ENCODE measurements at regions not wholly inside any gene's neighbourhood (a gene's known extent, or its start where the extent isn't known, plus 50 kb on each side); places are given as distances from the start of the nearest gene placed in this dataset.
"Not testable (repeated sequence)": the region's sequence is repeated elsewhere in the genome, so short reads cannot be mapped to it uniquely, and the experiment has no call there.

GRCh38 chr4:27075603-27076002 is 215.0 kb downstream of the STIM2 start:
- not testable (repeated sequence) for DNase-seq

- no peak for DNase-seq
These were observed 218.4 kb downstream of the STIM2 start for GRCh38 chr4:27078934-27079455.

GRCh38 chr4:27081675-27082586 is 221.3 kb downstream of the STIM2 start:
- no peak for DNase-seq

- DNase-seq = no peak
These were observed 222.1 kb downstream of the STIM2 start for GRCh38 chr4:27082776-27083175.

GRCh38 chr4:27084685-27085361 is 224.2 kb downstream of the STIM2 start:
- no peak for DNase-seq

GRCh38 chr4:27085396-27085795 is 224.8 kb downstream of the STIM2 start:
- DNase-seq = no peak

GRCh38 chr4:27087306-27088045 is 226.8 kb downstream of the STIM2 start:
- DNase-seq = no peak

GRCh38 chr4:27088491-27088890 is 227.8 kb downstream of the STIM2 start:
- no peak for DNase-seq

- DNase-seq = no peak
These were observed 228.5 kb downstream of the STIM2 start for GRCh38 chr4:27089186-27089585.

- no peak for DNase-seq
These were observed 229.8 kb downstream of the STIM2 start for GRCh38 chr4:27090406-27090805.

- no peak for DNase-seq
These were observed 233.6 kb downstream of the STIM2 start for GRCh38 chr4:27094224-27094623.

- DNase-seq = no peak
These were observed 234.1 kb downstream of the STIM2 start for GRCh38 chr4:27094783-27095182.

GRCh38 chr4:27096142-27096824 is 235.6 kb downstream of the STIM2 start:
- no peak for DNase-seq

GRCh38 chr4:27098034-27098433 is 237.4 kb downstream of the STIM2 start:
- DNase-seq = no peak

GRCh38 chr4:27100713-27101112 is 240.1 kb downstream of the STIM2 start:
- no peak for DNase-seq

GRCh38 chr4:27101126-27101525 is 240.5 kb downstream of the STIM2 start:
- DNase-seq = no peak

- DNase-seq = no peak
These were observed 240.9 kb downstream of the STIM2 start for GRCh38 chr4:27101561-27101960.

- DNase-seq = no peak
These were observed 251.0 kb downstream of the STIM2 start for GRCh38 chr4:27111627-27112026.

- DNase-seq = no peak
These were observed 251.9 kb downstream of the STIM2 start for GRCh38 chr4:27112587-27112986.

GRCh38 chr4:27115221-27115620 is 254.6 kb downstream of the STIM2 start:
- no peak for DNase-seq

GRCh38 chr4:27117453-27117852 is 256.8 kb downstream of the STIM2 start:
- no peak for DNase-seq

GRCh38 chr4:27119239-27119638 is 258.6 kb downstream of the STIM2 start:
- no peak for DNase-seq

- DNase-seq = no peak
These were observed 261.2 kb downstream of the STIM2 start for GRCh38 chr4:27121830-27122229.

Measured in bone marrow (tissue), 2 donors.